GM13976 (cell line): ENCODE measurements at regions not wholly inside any gene's neighbourhood (a gene's known extent, or its start where the extent isn't known, plus 50 kb on each side); places are given as distances from the start of the nearest gene placed in this dataset.

Experiments used
- DNase-seq: peaks from one replicate; pipeline ENCODE4 v3.0.0; 2012; ENCODE audit warnings: low spot score
- in situ Hi-C: fragments of 300-500 bp; cut with MboI; formaldehyde crosslinking; loops from one replicate; pipeline ENCODE4 v1.12.0; 2022; ENCODE audit warnings: low sequenced_read_pairs, mixed read lengths, inconsistent platforms; ENCODE audit not compliant: unreplicated experiment
- TF ChIP-seq, protein P1 (sequence below): IDR thresholded peaks from 2 replicates; pipeline ENCODE4 v1.5.1; 2012; ENCODE audit warnings: borderline replicate concordance, mild to moderate bottlenecking; ENCODE audit not compliant: insufficient read depth; ENCODE audit errors: extremely low read depth, missing control alignments, control extremely low read depth

DNA sequence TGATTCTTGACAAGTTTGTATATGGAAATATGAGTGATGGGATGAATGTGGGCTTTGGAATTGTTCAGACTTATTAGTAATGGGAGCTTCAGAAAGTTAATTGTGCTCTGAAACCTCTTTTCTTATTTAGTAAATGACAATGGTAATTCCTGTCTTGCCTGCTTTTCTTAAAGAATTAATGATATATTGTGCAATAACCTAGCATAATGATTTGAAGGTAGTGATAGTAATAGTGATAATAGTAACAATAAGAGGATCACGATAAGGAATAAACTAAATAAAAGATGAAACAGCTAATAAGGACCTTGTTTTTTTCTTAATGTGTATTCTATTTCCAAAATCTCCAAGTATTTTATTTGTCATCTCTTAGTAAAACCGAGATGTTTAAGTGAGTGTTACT is 245.0 kb upstream of the CPHXL start:
- TF ChIP-seq, protein P1, sequence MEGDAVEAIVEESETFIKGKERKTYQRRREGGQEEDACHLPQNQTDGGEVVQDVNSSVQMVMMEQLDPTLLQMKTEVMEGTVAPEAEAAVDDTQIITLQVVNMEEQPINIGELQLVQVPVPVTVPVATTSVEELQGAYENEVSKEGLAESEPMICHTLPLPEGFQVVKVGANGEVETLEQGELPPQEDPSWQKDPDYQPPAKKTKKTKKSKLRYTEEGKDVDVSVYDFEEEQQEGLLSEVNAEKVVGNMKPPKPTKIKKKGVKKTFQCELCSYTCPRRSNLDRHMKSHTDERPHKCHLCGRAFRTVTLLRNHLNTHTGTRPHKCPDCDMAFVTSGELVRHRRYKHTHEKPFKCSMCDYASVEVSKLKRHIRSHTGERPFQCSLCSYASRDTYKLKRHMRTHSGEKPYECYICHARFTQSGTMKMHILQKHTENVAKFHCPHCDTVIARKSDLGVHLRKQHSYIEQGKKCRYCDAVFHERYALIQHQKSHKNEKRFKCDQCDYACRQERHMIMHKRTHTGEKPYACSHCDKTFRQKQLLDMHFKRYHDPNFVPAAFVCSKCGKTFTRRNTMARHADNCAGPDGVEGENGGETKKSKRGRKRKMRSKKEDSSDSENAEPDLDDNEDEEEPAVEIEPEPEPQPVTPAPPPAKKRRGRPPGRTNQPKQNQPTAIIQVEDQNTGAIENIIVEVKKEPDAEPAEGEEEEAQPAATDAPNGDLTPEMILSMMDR: no peak
- DNase-seq: no peak
- in situ Hi-C loops: no loop called here

DNA sequence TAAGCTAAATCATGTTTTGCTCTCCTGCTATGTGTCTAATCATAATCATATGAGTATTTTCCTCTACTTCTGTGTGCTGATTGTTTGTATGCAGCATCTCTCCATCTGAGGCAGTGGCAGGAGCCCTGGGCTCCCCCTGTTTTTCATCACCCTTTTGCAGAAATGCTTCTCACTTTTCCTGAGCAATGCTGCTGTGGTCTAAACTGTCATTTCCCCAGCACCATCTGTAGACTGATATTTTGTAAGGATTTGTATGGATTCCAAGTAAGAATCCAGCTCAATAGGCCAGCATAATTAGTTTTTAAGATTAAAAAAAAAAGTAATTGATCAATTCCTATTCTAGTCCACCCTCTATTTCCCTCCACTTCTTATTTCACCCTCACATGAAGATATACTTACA is 257.0 kb upstream of the CPHXL start:
- in situ Hi-C loops: no loop called here
- TF ChIP-seq, protein P1: no peak
- no peak for DNase-seq

DNA sequence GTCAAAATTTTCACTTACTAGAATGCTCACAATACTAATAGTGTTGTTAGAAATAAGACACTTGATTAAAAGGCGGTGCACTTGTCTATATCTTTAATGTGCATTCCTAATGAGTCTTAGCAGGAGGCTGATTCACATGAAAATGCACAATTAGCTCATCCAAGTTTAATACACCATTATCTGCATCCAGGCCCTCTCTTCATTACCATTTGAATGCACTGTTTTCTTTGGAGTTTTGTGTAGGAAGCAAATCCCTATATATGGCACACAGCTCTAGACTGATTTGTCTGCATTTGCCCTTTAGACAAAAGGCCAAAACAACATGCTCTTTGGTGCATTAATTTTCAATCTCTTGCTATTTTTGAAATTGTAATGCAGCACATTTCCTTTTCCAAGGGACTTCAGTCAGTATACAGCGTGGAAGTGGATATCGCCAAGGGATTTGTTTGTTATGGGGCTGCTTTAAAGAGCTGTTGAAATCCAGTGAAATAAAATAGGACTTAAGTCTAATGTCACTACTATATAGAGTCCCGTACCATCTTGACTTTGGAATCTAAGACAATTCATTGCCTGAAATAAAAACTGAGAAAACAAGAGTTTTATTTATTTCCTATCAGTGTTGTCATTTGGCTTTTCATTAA is 257.6 kb upstream of the CPHXL start:
- TF ChIP-seq, protein P1: no peak
- DNase-seq: no peak
- in situ Hi-C loops: no loop called here

DNA sequence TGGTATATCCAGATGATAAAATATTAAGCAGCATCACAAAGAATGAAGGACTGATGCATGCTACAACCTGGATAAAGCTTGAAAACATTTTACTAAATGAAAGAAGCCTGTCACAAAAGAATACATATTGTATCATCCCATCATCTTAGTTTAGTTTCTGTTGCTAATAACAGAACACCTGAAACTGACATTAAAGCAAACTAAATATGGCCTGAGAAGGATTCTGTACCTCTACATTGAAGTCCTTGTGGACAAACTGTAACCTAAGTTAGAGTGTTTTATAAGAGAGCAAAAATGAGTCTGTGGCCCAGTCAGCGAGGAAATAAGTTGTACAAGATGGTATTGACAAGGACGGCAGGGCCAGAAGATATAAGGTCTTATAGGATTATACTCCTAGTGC is 261.0 kb upstream of the CPHXL start:
- in situ Hi-C loops: no loop called here
- no peak for DNase-seq
- TF ChIP-seq, protein P1: no peak

DNA sequence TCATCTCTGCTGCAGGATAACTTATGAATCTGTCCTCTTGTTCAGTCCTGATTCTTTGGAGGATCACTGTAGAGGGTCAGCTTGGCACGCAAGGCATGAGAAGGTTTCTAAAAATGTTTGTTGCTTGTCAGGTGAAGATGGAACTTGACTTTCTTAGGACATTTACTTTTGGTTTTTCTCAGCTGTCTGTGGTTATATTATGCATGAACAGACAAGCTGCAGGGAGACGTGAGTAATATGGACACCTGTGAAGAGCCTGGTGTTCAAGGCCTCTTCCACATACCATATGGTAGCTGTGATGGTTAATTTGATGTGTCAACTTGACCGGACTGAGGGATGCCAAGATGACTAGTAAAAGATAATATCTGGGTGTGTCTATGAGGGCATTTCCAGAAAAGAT is 270.2 kb upstream of the CPHXL start:
- DNase-seq: no peak
- TF ChIP-seq, protein P1: no peak
- in situ Hi-C loops: no loop called here

DNA sequence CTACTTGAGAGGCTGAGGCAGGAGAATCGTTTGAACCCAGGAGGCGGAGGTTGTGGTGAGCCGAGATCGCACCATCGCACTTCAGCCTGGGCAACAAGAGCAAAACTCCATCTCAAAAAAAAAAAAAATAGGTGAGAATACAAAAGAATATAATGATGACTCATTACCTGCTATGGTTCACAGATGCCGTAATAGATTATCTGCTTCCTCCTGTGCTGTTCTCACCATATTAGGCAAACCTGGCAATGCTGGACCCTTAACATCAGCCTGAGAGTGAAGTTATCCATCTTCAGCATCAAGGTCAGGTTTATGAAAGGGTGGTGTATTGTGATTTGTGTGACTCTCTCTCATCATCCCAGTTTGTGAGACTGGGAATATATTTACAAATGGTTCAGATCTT is 271.3 kb upstream of the CPHXL start:
- in situ Hi-C loops: no loop called here
- TF ChIP-seq, protein P1: no peak
- DNase-seq: no peak
